ENCODE measurements at regions not wholly inside any gene's neighbourhood (a gene's known extent, or its start where the extent isn't known, plus 50 kb on each side); places are given as distances from the start of the nearest gene placed in this dataset.

DNA sequence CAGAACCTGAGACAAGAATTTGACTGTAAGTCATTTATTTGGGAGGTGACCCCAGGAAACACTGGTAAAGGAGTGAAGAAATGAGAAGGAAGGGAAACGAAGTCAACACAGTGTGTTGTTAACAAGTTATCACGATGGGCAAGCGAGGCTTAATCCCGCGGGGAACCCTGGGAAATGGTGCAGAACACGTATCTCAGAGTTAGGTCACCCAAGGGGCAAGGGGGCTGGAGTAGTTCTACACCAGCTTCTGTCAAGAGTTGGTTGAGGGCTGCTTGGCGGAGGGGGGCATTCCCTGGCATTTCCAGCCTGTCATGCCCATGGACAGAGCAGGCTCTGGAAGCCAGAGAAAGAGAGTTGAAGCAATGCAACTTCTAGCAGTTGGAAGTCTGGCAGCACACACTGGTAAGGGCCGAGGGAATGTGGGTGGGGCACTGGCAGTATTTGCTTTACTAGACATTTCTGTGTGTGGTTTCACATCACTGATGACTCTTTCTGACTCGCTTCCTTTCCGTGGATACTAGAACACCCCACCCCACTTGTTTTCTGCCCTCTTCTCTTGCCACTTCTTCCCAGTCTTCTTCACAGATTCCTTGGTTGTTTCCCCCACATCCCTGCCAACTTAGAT lies 52.2 kb upstream of the ADGRG2 start:
- TF ChIP-seq, protein P1, sequence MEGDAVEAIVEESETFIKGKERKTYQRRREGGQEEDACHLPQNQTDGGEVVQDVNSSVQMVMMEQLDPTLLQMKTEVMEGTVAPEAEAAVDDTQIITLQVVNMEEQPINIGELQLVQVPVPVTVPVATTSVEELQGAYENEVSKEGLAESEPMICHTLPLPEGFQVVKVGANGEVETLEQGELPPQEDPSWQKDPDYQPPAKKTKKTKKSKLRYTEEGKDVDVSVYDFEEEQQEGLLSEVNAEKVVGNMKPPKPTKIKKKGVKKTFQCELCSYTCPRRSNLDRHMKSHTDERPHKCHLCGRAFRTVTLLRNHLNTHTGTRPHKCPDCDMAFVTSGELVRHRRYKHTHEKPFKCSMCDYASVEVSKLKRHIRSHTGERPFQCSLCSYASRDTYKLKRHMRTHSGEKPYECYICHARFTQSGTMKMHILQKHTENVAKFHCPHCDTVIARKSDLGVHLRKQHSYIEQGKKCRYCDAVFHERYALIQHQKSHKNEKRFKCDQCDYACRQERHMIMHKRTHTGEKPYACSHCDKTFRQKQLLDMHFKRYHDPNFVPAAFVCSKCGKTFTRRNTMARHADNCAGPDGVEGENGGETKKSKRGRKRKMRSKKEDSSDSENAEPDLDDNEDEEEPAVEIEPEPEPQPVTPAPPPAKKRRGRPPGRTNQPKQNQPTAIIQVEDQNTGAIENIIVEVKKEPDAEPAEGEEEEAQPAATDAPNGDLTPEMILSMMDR (IDR thresholded peaks at IDR 0.05) = no peak
- TF ChIP-seq POLR2A (IDR thresholded peaks at IDR 0.05) (no peak), POLR2AphosphoS5 (IDR thresholded peaks at IDR 0.05; ENCODE audit: insufficient read depth in 1 of 2, low read depth in 1 of 2) (no peak)

Data from vagina (tissue), 2 donors.